Stromal cell of bone marrow (primary cell): ENCODE measurements at regions not wholly inside any gene's neighbourhood (a gene's known extent, or its start where the extent isn't known, plus 50 kb on each side); places are given as distances from the start of the nearest gene placed in this dataset.
"Not testable (repeated sequence)": the region's sequence is repeated elsewhere in the genome, so short reads cannot be mapped to it uniquely, and the experiment has no call there.

Source experiments
- DNase-seq: peaks from one replicate; pipeline ENCODE4 v3.0.0-alpha.2; 2012; ENCODE audit warnings: low read depth

GRCh38 chr7:83738291-83738835 lies 89.4 kb upstream of the SEMA3E start:
- DNase-seq, result no peak

GRCh38 chr7:83732305-83732704 lies 83.4 kb upstream of the SEMA3E start:
- DNase-seq, result no peak

- DNase-seq, result no peak
These were observed 82.2 kb upstream of the SEMA3E start for GRCh38 chr7:83731154-83731553.

GRCh38 chr7:83716923-83717322 lies 68.0 kb upstream of the SEMA3E start:
- DNase-seq, result not testable (repeated sequence)

- no peak for DNase-seq
These were observed 59.6 kb upstream of the SEMA3E start for GRCh38 chr7:83708531-83708930.

GRCh38 chr7:83704564-83704963 lies 55.6 kb upstream of the SEMA3E start:
- no peak for DNase-seq

- no peak for DNase-seq
These were observed 53.5 kb upstream of the SEMA3E start for GRCh38 chr7:83702446-83702845.

- peak; percentile 10 for DNase-seq
These were observed 52.8 kb upstream of the SEMA3E start for GRCh38 chr7:83701736-83702135.
